Fibroblast of the aortic adventitia (primary cell): ENCODE measurements at regions not wholly inside any gene's neighbourhood (a gene's known extent, or its start where the extent isn't known, plus 50 kb on each side); places are given as distances from the start of the nearest gene placed in this dataset.

Source experiments
- DNase-seq: peaks from one replicate; pipeline ENCODE4 v3.0.0-alpha.2; 2010; ENCODE audit warnings: low read depth
- H3K4me3 ChIP-seq: 2 replicates; pipeline ENCODE4 v1.5.1; 2011; ENCODE audit warnings: low read depth, mild to moderate bottlenecking, control low read depth, low read length, moderate library complexity
- CTCF ChIP-seq: IDR thresholded peaks from 2 replicates; pipeline ENCODE4 v1.5.1; 2011; ENCODE audit warnings: mild to moderate bottlenecking, low read length, control low read depth, inconsistent platforms; ENCODE audit not compliant: insufficient read depth

- TF ChIP-seq CTCF: no peak
- no peak overlapping the region for H3K4me3 ChIP-seq
- DNase-seq: no peak
Measured at GRCh38 chr5:36355516-36355915, 53.8 kb upstream of the RANBP3L start.

GRCh38 chr5:36356915-36357314, 55.2 kb upstream of the RANBP3L start:
- H3K4me3 ChIP-seq: no peak overlapping the region
- TF ChIP-seq CTCF: no peak
- DNase-seq: no peak

- TF ChIP-seq CTCF: no peak
- H3K4me3 ChIP-seq: no peak overlapping the region
- DNase-seq: peak; percentile 66
Measured at GRCh38 chr5:36357391-36357975, 55.8 kb upstream of the RANBP3L start.

GRCh38 chr5:36359267-36359666, 57.6 kb upstream of the RANBP3L start:
- no peak for DNase-seq
- no peak for TF ChIP-seq CTCF
- no peak overlapping the region for H3K4me3 ChIP-seq

GRCh38 chr5:36360307-36360706, 58.6 kb upstream of the RANBP3L start:
- H3K4me3 ChIP-seq: no peak overlapping the region
- no peak for TF ChIP-seq CTCF
- DNase-seq: no peak

GRCh38 chr5:36363101-36363500, 61.4 kb upstream of the RANBP3L start:
- no peak overlapping the region for H3K4me3 ChIP-seq
- peak; percentile 38 for TF ChIP-seq CTCF
- peak; percentile 80 for DNase-seq

- H3K4me3 ChIP-seq: no peak overlapping the region
- TF ChIP-seq CTCF: no peak
- peak; percentile 5 for DNase-seq
Measured at GRCh38 chr5:36363744-36364143, 62.0 kb upstream of the RANBP3L start.
